Upper lobe of left lung (tissue), 6 donors: ENCODE measurements at regions not wholly inside any gene's neighbourhood (a gene's known extent, or its start where the extent isn't known, plus 50 kb on each side); places are given as distances from the start of the nearest gene placed in this dataset.

Experiments
- ATAC-seq, 2 donors: fragments of 200-7000 bp; cut with Tn5 transposase; one replicate each; pipeline ENCODE4 v1.9.1; 2022; ENCODE audit warnings: mild to moderate bottlenecking in 2 of 2, moderate library complexity in 2 of 2; ENCODE audit not compliant: low FRiP score in 2 of 2
- DNase-seq, 2 donors: peaks; one replicate each; pipeline ENCODE4 v3.0.0-alpha.2; 2019 to 2020
- H3K27ac ChIP-seq, 4 donors: fragments of 200-600 bp; sonication (generic); one replicate each; pipeline ENCODE4 v1.5.1; 2016 to 2019
- H3K27me3 ChIP-seq, 4 donors: fragments of 200-600 bp; sonication (generic); one replicate each; pipeline ENCODE4 v1.5.1; 2017 to 2019
- H3K36me3 ChIP-seq, 4 donors: fragments of 200-600 bp; sonication (generic); one replicate each; pipeline ENCODE4 v1.5.1; 2016 to 2019
- H3K4me1 ChIP-seq, 4 donors: fragments of 200-600 bp; sonication (generic); one replicate each; pipeline ENCODE4 v1.5.1; 2018 to 2019
- H3K4me3 ChIP-seq, 4 donors: fragments of 200-600 bp; sonication (generic); one replicate each; pipeline ENCODE4 v1.5.1; 2017 to 2019; ENCODE audit warnings: mild to moderate bottlenecking in 2 of 4, moderate library complexity in 1 of 4
- H3K9me3 ChIP-seq, 4 donors: fragments of 200-600 bp; sonication (generic); one replicate each; pipeline ENCODE4 v1.5.1; 2018 to 2019
- CTCF ChIP-seq, 6 experiments: fragments of 450-650 bp in 4 of 6; fragments of 200-600 bp in 2 of 6; sonication (generic) in 2 of 6; IDR thresholded peaks; one replicate each; pipeline ENCODE4 v1.5.1; 2016 to 2019; ENCODE audit warnings: antibody characterized with exemption in 6 of 6
- EP300 ChIP-seq, 4 donors: sonication (generic); formaldehyde crosslinking; IDR thresholded peaks; one replicate each; pipeline ENCODE4 v1.5.1; 2017; ENCODE audit warnings: antibody characterized with exemption in 4 of 4, control low read depth in 2 of 4
- POLR2A ChIP-seq, 4 donors: fragments of 450-650 bp; IDR thresholded peaks; one replicate each; pipeline ENCODE4 v1.5.1; 2016 to 2017; ENCODE audit warnings: antibody characterized with exemption in 4 of 4, mild to moderate bottlenecking in 2 of 4
- POLR2AphosphoS5 ChIP-seq, 2 donors: sonication (generic); formaldehyde crosslinking; IDR thresholded peaks; one replicate each; pipeline ENCODE4 v1.5.1; 2017; ENCODE audit warnings: antibody characterized with exemption in 2 of 2
- WGBS, 2 donors: methylation state at CpG; one replicate each; pipeline ENCODE4 v1.1.5; 2017 to 2018; 5-methylcytosine and 5-hydroxymethylcytosine counted together
- donor health status: DM: no; HTN: no; CAD: no; lungs with moderate emphysema.
- donor health status: DM: no; HTN: yes; CAD: no; lungs with severe emphysema.

GRCh38 chr10:25713894-25714240, 220.2 kb upstream of the MYO3A start:
- Histone ChIP-seq H3K27ac (no peak overlapping the region), H3K4me3 (no peak overlapping the region), H3K27me3 (no peaks in the 10 kb centered on the region), H3K4me1 (no peaks in the 10 kb centered on the region), H3K36me3 (no peaks in the 10 kb centered on the region), H3K9me3 (no peaks in the 10 kb centered on the region)
- TF ChIP-seq CTCF (IDR thresholded peaks at IDR 0.05), result no peak
- TF ChIP-seq EP300 (IDR thresholded peaks at IDR 0.05), result no peak
- TF ChIP-seq POLR2A (IDR thresholded peaks at IDR 0.05), result no peak
- no peak for TF ChIP-seq POLR2AphosphoS5 (IDR thresholded peaks at IDR 0.05)
- 83 to 87% methylated on average over 3 of the region's 3 CpGs for WGBS, 2 donors
- ATAC-seq (no peak), DNase-seq (no peak)

- TF ChIP-seq CTCF (IDR thresholded peaks at IDR 0.05) (no peak), EP300 (IDR thresholded peaks at IDR 0.05) (no peak), POLR2AphosphoS5 (IDR thresholded peaks at IDR 0.05) (no peak), POLR2A (IDR thresholded peaks at IDR 0.05) (no peak)
- H3K27ac ChIP-seq, result no peak overlapping the region
- ATAC-seq (no peak), DNase-seq (no peak)
- 80 to 88% methylated on average over 1 of the region's 1 CpG for WGBS, 2 donors
- no peaks in the 10 kb centered on the region for H3K9me3 ChIP-seq
- no peaks in the 10 kb centered on the region for H3K4me1 ChIP-seq
- no peak overlapping the region for H3K4me3 ChIP-seq
- no peaks in the 10 kb centered on the region for H3K36me3 ChIP-seq
- H3K27me3 ChIP-seq, result no peaks in the 10 kb centered on the region
Observed at GRCh38 chr10:25724241-25724640, 209.8 kb upstream of the MYO3A start.

- H3K27ac ChIP-seq, result no peak overlapping the region
- TF ChIP-seq POLR2A (IDR thresholded peaks at IDR 0.05), result no peak
- peak; percentile 15 to 49 (median 41) for TF ChIP-seq CTCF (IDR thresholded peaks at IDR 0.05)
- 9 to 16% methylated on average over 6 of the region's 6 CpGs for WGBS, 2 donors
- no peaks in the 10 kb centered on the region for H3K27me3 ChIP-seq
- no peak overlapping the region for H3K4me3 ChIP-seq
- no peaks in the 10 kb centered on the region for H3K4me1 ChIP-seq
- H3K9me3 ChIP-seq, result no peaks in the 10 kb centered on the region
- DNase-seq (no peak), ATAC-seq (peak in 1 of 2 donors; percentile 54)
- H3K36me3 ChIP-seq, result no peaks in the 10 kb centered on the region
Observed at GRCh38 chr10:25725917-25726716, 207.9 kb upstream of the MYO3A start.

- no peaks in the 10 kb centered on the region for H3K4me1 ChIP-seq
- 92 to 95% methylated on average over 4 of the region's 4 CpGs for WGBS, 2 donors
- no peaks in the 10 kb centered on the region for H3K27me3 ChIP-seq
- no peaks in the 10 kb centered on the region for H3K36me3 ChIP-seq
- TF ChIP-seq CTCF (IDR thresholded peaks at IDR 0.05) (no peak), POLR2A (IDR thresholded peaks at IDR 0.05) (no peak), POLR2AphosphoS5 (IDR thresholded peaks at IDR 0.05) (no peak), EP300 (IDR thresholded peaks at IDR 0.05) (no peak)
- no peak overlapping the region for H3K27ac ChIP-seq
- DNase-seq (peak in 1 of 2 donors; percentile 40), ATAC-seq (no peak)
- H3K4me3 ChIP-seq, result no peak overlapping the region
- H3K9me3 ChIP-seq, result no peaks in the 10 kb centered on the region
Observed at GRCh38 chr10:25738776-25739175, 195.3 kb upstream of the MYO3A start.

GRCh38 chr10:25743832-25744231, 190.2 kb upstream of the MYO3A start:
- ATAC-seq, result no peak
- no peak for DNase-seq
- Histone ChIP-seq H3K27me3 (no peaks in the 10 kb centered on the region), H3K4me1 (no peaks in the 10 kb centered on the region), H3K27ac (no peak overlapping the region), H3K4me3 (no peak overlapping the region), H3K36me3 (no peaks in the 10 kb centered on the region), H3K9me3 (no peaks in the 10 kb centered on the region)
- WGBS, 2 donors, result 93 to 94% methylated on average over 3 of the region's 3 CpGs
- TF ChIP-seq POLR2AphosphoS5 (IDR thresholded peaks at IDR 0.05) (no peak), CTCF (IDR thresholded peaks at IDR 0.05) (no peak), POLR2A (IDR thresholded peaks at IDR 0.05) (no peak), EP300 (IDR thresholded peaks at IDR 0.05) (no peak)
